Subcutaneous abdominal adipose tissue (tissue), 5 donors: ENCODE measurements at regions not wholly inside any gene's neighbourhood (a gene's known extent, or its start where the extent isn't known, plus 50 kb on each side); places are given as distances from the start of the nearest gene placed in this dataset.

Source experiments
- H3K27ac ChIP-seq: one replicate; pipeline ENCODE4 v1.7.0; 2013; ENCODE audit warnings: low read depth, mild to moderate bottlenecking, inconsistent platforms, low read length, moderate library complexity
- H3K27me3 ChIP-seq, 5 donors: one replicate each; pipeline ENCODE4 v1.7.0; 2013; ENCODE audit warnings: low read length in 5 of 5, inconsistent platforms in 1 of 5; ENCODE audit not compliant: control insufficient read depth in 5 of 5, insufficient read depth in 4 of 5
- H3K36me3 ChIP-seq, 5 donors: one replicate each; pipeline ENCODE4 v1.7.0; 2013; ENCODE audit warnings: low read length in 5 of 5; ENCODE audit not compliant: control insufficient read depth in 5 of 5, insufficient read depth in 5 of 5
- H3K4me1 ChIP-seq, 5 donors: one replicate each; pipeline ENCODE4 v1.7.0; 2013; ENCODE audit warnings: low read length in 5 of 5, mild to moderate bottlenecking in 3 of 5, moderate library complexity in 1 of 5; ENCODE audit not compliant: control insufficient read depth in 5 of 5, insufficient read depth in 5 of 5
- H3K4me3 ChIP-seq, 5 donors: one replicate each; pipeline ENCODE4 v1.7.0; 2013; ENCODE audit warnings: low read length in 5 of 5, low read depth in 1 of 5
- H3K9ac ChIP-seq, 5 donors: one replicate each; pipeline ENCODE4 v1.7.0; 2013; ENCODE audit warnings: low read length in 5 of 5, mild to moderate bottlenecking in 4 of 5, moderate library complexity in 3 of 5
- H3K9me3 ChIP-seq, 5 donors: one replicate each; pipeline ENCODE4 v1.7.0; 2013; ENCODE audit warnings: low read length in 5 of 5; ENCODE audit not compliant: control insufficient read depth in 5 of 5
- donor health status: healthy.
- donor health status: healthy.
- donor health status: healthy.
- donor health status: healthy.
- donor health status: healthy.

- no peak overlapping the region for H3K27ac ChIP-seq
- no peak overlapping the region for H3K9ac ChIP-seq
- H3K4me3 ChIP-seq, result no peak overlapping the region
- H3K27me3 ChIP-seq, result peaks cover 18 to 26% (median 22%) of the 10 kb centered on the region in 5 donors
- no peaks in the 10 kb centered on the region for H3K9me3 ChIP-seq
- H3K36me3 ChIP-seq, result no peaks in the 10 kb centered on the region
- peaks cover 0 to 22% (median 16%) of the 10 kb centered on the region in 5 donors for H3K4me1 ChIP-seq
Measured at GRCh38 chr4:180060159-180060889, 2182.9 kb upstream of the TENM3 start.

GRCh38 chr4:180081072-180081471 is 2162.1 kb upstream of the TENM3 start:
- H3K4me3 ChIP-seq, result no peak overlapping the region
- H3K9me3 ChIP-seq, result no peaks in the 10 kb centered on the region
- H3K4me1 ChIP-seq, result no peaks in the 10 kb centered on the region
- no peaks in the 10 kb centered on the region for H3K27me3 ChIP-seq
- H3K9ac ChIP-seq, result no peak overlapping the region
- no peaks in the 10 kb centered on the region for H3K36me3 ChIP-seq
- H3K27ac ChIP-seq, result no peak overlapping the region

GRCh38 chr4:180084561-180084960 is 2158.6 kb upstream of the TENM3 start:
- no peaks in the 10 kb centered on the region for H3K27me3 ChIP-seq
- H3K36me3 ChIP-seq, result no peaks in the 10 kb centered on the region
- H3K4me1 ChIP-seq, result no peaks in the 10 kb centered on the region
- no peaks in the 10 kb centered on the region for H3K9me3 ChIP-seq
- no peak overlapping the region for H3K9ac ChIP-seq
- H3K4me3 ChIP-seq, result no peak overlapping the region
- H3K27ac ChIP-seq, result no peak overlapping the region

GRCh38 chr4:180086480-180087190 is 2156.6 kb upstream of the TENM3 start:
- Histone ChIP-seq H3K4me1 (no peaks in the 10 kb centered on the region), H3K27ac (no peak overlapping the region), H3K9me3 (no peaks in the 10 kb centered on the region)

GRCh38 chr4:180098586-180098985 is 2144.6 kb upstream of the TENM3 start:
- H3K9ac ChIP-seq, result no peak overlapping the region
- no peak overlapping the region for H3K27ac ChIP-seq
- H3K4me3 ChIP-seq, result no peak overlapping the region
- no peaks in the 10 kb centered on the region for H3K27me3 ChIP-seq
- H3K4me1 ChIP-seq, result no peaks in the 10 kb centered on the region
- H3K36me3 ChIP-seq, result no peaks in the 10 kb centered on the region
- peaks cover 0 to 5% (median 0%) of the 10 kb centered on the region in 5 donors for H3K9me3 ChIP-seq

More at GRCh38 chr4:180086480-180087190, 2156.6 kb upstream of the TENM3 start:
- Histone ChIP-seq H3K27me3 (no peaks in the 10 kb centered on the region), H3K9ac (no peak overlapping the region), H3K36me3 (no peaks in the 10 kb centered on the region), H3K4me3 (no peak overlapping the region)

- H3K4me3 ChIP-seq, result no peak overlapping the region
- H3K36me3 ChIP-seq, result no peaks in the 10 kb centered on the region
- no peaks in the 10 kb centered on the region for H3K27me3 ChIP-seq
- H3K9me3 ChIP-seq, result peaks cover 0 to 5% (median 0%) of the 10 kb centered on the region in 5 donors
- no peak overlapping the region for H3K27ac ChIP-seq
- H3K4me1 ChIP-seq, result no peaks in the 10 kb centered on the region
- H3K9ac ChIP-seq, result no peak overlapping the region
Measured at GRCh38 chr4:180099957-180100356, 2143.2 kb upstream of the TENM3 start.

- H3K27ac ChIP-seq, result no peak overlapping the region
- H3K9ac ChIP-seq, result no peak overlapping the region
- no peaks in the 10 kb centered on the region for H3K36me3 ChIP-seq
- no peak overlapping the region for H3K4me3 ChIP-seq
- H3K4me1 ChIP-seq, result no peaks in the 10 kb centered on the region
- H3K9me3 ChIP-seq, result peaks cover 0 to 5% (median 0%) of the 10 kb centered on the region in 5 donors
- no peaks in the 10 kb centered on the region for H3K27me3 ChIP-seq
Measured at GRCh38 chr4:180100433-180101344, 2142.5 kb upstream of the TENM3 start.

GRCh38 chr4:180101348-180102083 is 2141.7 kb upstream of the TENM3 start:
- Histone ChIP-seq H3K27ac (no peak overlapping the region), H3K9ac (no peak overlapping the region), H3K9me3 (peaks cover 0 to 5% (median 0%) of the 10 kb centered on the region in 5 donors), H3K4me3 (no peak overlapping the region), H3K4me1 (peaks cover 0 to 3% (median 0%) of the 10 kb centered on the region in 5 donors), H3K36me3 (no peaks in the 10 kb centered on the region), H3K27me3 (no peaks in the 10 kb centered on the region)

- Histone ChIP-seq H3K4me3 (no peak overlapping the region), H3K9ac (no peak overlapping the region), H3K36me3 (no peaks in the 10 kb centered on the region), H3K4me1 (peaks cover 0 to 3% (median 0%) of the 10 kb centered on the region in 5 donors), H3K27me3 (no peaks in the 10 kb centered on the region), H3K9me3 (peaks cover 0 to 5% (median 0%) of the 10 kb centered on the region in 5 donors), H3K27ac (no peak overlapping the region)
Measured at GRCh38 chr4:180103794-180104193, 2139.4 kb upstream of the TENM3 start.
